Activated CD4-positive, CD25-positive, alpha-beta regulatory T cell treated with anti-CD3 and anti-CD28 coated beads, Interleukin-2, amount 50 U/mL, for 24 hours (primary cell): ENCODE measurements at regions not wholly inside any gene's neighbourhood (a gene's known extent, or its start where the extent isn't known, plus 50 kb on each side); places are given as distances from the start of the nearest gene placed in this dataset.
"Not testable (repeated sequence)": the region's sequence is repeated elsewhere in the genome, so short reads cannot be mapped to it uniquely, and the experiment has no call there.

Source experiments
- ATAC-seq, 2 donors: fragments of 150-1000 bp; cut with Tn5 transposase; one replicate each; pipeline ENCODE4 v1.10.0; 2021; ENCODE audit warnings: mild to moderate bottlenecking in 1 of 2, moderate library complexity in 1 of 2

GRCh38 chr18:76602191-76602590 lies 107.1 kb upstream of the ZNF516 start:
- ATAC-seq: no peak

- ATAC-seq: not testable (repeated sequence)
Observed at GRCh38 chr18:76600076-76600475, 105.0 kb upstream of the ZNF516 start.

DNA sequence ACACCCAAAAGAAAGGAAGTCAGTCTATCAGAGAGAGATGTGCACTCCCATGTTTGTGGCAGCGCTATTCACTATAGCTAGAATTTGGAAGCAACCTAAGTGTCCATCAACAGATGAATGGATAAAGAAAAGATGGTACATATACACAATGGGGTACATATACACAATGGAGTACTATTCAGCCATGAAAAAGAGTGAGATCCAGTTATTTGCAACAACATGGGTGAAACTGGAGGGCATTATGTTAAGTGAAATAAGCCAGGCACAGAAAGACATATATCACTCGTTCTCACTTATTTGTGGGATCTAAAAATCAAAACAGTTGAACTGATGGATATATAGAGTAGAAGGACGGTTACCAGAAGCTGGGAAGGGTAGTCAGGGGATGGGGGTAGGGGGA lies 99.9 kb upstream of the ZNF516 start:
- ATAC-seq: no peak

GRCh38 chr18:76593843-76594242 lies 98.8 kb upstream of the ZNF516 start:
- ATAC-seq: no peak

DNA sequence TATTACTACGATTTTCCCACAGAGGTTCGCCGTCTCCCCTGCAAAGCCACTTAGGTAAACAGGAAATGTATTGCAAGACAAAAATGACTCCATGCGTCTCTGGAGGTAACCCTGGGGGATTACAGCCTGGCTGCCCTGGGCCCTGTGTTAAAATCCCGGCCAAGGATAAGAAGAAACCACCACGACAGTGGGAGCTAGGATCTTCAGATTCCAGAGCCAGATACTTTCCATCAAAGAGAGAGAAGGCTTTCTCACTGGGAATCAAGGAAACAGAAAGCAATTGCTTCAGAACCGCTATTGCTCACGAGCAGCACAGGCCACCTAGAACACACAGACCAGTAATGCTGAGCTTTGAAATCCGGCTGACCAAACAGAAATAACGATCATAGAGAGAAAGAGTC lies 97.9 kb upstream of the ZNF516 start:
- ATAC-seq: no peak

DNA sequence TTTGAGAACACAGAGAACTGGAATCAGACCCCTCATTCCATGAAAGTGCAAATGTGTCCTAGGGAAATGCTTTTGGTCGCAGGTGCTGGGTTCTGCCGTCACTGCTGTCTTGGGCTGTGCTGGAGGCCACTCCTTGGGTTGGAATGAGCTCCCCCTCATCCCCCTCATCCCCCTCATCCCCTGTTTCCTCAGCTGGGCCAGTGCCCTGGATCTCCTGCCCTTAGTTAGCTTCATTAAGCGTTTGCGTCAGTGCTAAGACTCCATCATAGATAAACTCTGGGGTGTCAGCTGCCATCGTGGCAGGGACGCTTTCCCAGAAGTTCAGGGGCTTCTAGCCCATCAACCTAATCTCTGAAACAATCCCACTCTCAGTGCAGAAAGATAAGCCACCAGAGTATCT lies 97.1 kb upstream of the ZNF516 start:
- ATAC-seq: no peak

DNA sequence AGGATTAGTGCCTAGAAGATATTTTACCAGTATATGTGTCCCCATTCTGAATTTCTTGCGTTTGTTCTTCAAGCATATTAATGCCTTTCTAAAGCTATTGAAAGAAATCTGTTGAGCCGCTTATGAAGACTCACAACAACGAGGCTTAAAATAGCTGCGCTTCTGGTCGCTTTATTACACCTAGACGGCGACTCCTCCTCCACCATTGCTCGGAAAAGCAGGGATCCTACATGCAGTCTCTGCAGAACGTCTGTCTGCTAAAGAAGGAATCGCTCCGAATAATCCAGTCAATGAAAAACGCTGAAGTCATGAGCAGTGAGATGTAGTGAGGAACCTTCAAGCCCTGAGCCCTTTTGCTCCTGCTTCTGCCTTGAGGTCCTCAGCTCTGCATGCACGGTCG lies 94.8 kb upstream of the ZNF516 start:
- no peak for ATAC-seq

DNA sequence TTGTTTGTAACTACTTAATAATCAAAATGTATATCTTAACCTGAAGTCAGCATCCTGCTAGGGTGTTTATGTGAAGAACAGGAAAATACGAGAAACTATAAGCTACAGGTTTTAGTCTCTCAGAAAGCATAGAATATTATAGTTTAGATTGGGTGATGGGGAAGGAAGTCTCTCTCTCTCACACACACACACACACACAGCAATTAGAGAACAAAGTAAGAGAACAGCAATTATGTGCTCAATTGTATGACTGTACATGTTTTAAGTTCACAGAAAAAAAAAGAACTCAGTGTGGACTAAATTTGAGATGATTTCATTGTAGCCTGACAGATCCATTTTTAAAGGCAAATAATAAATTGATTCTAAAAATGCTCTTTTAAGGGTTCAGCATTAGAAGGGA lies 94.3 kb upstream of the ZNF516 start:
- ATAC-seq: no peak

DNA sequence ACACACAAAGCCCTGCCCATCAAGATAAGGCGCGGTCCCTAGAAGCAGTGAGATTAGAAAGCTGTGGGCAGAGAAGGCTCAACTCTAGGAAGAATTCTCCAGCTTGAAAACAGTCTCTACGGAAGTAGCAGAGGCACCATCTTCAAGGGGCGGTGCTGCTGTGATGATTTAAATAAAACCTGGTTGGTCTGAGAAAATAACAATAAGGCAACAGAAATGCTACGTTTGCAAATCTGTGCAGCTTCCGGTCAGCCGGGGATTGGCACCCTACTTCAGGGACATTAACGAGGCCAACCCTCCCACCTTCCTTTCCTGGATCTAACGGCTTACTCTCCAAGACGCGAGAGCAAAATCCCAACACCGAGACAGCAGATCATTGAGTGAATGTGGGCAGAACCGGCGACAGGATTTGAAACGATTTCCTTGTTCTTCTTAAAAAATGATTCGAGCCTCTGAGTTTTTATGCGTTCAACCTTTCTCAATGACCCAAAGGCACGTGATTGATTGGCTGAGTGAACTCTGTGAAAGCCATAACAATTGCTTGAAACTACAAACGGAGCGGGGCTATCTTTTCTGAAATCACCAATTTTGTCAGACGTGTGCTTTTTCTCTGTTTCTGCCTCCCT lies 93.7 kb upstream of the ZNF516 start:
- no peak for ATAC-seq

DNA sequence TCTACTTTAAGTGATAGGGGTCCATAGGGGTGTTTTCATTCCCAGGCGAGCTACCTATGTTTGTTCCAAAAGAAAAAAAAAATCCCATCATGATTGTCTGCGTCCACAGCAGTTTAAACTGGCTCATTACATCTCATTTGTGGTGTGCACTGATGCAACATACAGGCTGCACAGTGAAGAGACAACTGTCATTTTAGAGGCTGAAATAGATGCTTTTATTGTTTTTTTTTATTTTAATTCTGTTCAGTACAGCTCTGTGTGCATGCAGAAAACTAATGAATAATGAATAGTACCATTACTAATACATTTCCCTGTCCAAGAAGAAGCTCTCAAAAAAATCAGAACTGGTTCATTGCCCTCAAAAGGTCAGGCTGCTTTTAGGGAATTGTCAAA lies 92.8 kb upstream of the ZNF516 start:
- no peak for ATAC-seq

DNA sequence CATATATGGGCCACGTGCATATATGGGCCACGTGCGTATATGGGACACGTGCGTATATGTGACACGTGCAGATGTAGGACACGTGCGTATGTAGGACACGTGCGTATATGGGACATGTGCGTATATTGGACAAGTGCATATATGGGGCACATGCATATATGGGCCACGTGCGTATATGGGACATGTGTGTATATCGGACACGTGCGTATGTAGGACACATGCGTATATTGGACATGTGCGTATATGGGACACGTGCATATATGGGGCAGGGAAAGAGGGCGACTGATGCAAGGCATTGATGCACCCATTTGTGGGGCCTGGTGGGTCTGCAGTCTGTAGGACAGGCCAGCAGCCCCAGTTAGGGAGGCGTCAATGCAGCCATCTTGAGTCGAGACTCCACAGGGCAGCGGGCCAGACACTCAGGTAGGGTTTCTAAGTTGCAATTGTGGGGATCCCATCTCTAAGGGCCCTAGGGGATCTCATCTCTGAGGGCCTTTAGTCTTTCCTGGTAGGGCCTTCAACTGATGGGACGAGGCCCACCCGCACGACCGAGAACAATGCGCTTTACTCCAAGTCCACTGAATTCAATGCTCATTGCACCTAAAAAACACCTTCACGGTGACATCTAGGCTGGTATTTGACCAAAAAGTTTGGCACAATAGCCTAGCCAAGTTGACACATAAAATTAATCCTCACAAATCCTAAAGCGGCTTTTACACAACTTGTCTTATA lies 92.3 kb upstream of the ZNF516 start:
- ATAC-seq: no peak

DNA sequence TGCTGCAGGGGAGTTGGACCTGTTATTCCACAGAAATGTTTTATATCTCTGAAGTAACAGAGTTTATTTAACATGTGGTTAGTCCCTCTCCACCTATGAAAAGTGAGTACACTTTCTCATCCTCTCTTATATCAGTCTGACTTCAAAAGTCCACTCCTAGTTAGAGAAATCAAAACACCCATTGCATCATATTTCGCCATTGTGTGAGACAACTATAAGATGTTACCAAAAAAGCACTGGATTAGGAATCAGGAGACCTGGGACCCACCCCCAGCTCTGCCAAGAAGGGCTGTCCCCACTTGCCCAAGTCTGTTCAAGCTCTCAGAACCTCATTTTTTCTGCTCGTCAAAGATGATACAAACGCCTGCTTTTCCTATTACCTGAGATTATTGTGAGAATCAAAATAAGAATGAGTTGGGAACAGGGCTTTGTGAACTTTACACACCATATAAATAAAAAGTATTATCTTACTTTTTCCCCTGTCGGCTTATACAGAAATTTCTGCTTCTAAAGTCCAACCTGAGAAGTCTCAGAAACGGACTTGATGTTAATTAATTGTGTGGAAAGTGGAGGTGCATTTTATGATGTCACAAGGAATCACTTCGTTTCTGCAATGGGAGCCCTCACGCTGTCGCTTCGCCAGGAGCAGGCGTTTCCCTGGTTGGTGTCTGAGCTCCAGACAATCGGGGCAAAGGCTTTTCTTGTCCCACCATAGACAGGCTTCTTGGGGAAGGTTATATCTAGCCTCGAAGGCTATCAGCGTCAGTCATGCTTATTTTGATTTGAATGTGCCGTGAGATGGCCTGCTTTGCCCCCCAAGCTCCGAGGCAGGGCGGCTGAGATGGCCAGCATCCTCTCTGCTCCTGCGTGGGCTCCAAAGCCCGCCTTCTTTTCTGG lies 89.6 kb upstream of the ZNF516 start:
- no peak for ATAC-seq

GRCh38 chr18:76581261-76581660 lies 86.2 kb upstream of the ZNF516 start:
- no peak for ATAC-seq

- no peak for ATAC-seq
Observed at GRCh38 chr18:76580288-76580962, 85.4 kb upstream of the ZNF516 start.

DNA sequence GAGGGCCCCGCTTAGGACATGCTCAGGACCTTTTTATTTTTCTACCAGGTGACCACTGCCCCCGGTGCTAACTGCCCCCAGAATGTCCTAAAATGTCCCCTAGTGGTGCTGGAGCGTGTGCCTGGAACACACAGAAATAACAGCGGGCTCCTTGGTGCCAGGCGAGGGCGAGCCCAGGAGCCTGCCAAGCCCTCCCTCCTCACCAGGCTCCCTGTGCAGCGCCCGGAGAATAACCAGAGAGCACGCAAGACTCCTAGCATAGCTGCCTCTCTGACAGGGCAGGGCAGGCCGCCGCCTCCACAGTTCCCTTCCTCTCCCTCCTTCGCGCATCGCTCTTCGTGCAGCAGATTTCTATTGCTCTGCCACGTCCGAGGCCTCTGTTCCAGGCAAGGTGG lies 84.3 kb upstream of the ZNF516 start:
- no peak for ATAC-seq

DNA sequence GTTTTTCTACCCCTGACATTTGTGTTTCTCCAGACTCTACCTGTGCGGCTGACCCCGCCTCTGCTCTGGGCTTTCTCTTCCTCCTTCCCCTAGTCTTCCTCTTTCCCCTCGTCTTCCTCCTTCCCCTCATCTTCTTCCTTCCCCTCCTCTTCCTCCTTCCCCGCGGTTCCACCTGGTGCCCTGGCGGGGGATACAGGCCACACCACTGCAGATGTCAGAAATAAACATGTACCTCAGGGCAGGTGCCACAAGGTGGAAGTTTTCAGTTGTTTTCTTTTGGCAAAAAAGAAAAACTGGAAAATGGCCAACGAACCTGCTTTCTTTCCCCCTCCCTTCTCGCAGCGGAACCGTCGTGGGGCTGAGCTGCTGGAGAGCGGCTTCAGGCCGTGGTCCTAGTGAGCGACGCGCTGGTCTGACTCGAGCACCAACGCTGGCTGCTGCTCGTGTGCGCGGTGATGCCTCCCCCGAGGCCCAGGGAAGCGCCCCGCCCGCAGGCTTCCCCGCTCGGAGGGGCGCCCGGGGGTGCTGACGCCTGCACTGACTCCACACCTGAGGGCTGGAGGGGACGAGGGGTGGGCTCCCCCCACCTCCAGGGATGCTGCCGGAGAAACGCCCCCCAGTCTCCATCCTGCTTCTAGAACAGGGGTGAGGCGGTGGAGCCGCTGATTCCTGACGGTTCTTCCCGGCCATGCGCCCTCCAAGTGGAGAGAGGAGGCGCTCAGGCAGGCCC lies 83.7 kb upstream of the ZNF516 start:
- no peak for ATAC-seq

DNA sequence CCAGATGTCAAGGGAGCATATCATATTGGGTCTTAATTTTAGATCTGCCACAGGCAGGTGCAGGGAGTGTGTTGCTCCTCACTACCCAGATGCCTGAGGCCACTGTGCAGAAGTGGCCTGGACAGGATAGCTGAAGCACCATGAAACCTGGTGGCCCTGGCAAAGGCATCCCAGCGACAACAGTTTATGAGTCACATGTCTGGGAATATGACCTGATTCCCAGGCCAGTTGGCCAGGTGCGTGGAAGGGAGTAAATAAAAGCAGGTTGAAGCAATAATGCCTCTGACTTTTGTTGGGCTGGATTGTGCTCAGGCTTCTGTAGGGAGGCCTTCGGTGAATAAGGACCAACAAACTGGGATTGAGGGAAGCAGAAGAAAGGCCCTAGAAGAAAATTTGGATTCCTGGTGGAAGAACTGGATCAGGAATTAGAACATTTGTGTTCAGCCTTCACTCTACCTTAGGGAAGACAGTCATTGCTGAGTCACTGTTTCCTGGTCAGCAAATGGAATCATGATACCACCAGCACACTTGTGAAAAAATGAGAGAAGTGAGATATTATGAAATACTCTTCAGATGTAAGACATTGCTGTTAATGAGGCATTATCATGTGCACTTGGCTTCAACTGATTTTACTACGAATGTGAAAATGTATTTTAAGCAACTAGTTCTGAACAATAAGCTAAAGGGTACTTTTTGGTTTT lies 78.4 kb upstream of the ZNF516 start:
- no peak for ATAC-seq

- no peak for ATAC-seq
Observed at GRCh38 chr18:76572518-76573247, 77.6 kb upstream of the ZNF516 start.

DNA sequence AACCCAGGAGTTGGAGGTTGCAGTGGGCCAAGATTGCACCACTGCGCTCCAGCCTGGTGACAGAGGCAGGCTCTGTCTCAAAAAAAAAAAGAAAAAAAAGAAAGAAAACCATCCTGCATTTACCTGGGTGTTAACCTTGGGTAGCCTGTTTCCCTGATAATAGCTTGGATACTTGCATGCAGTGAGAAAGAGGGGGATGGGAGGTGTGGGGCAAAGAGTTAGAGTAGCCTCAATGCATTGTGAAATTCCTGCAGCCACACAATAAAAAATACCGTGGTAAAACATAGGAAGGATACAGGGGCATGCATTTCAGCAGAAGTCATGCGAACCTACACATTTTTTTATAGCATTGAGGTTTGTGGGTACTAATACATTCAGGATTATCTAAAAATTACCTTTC lies 76.6 kb upstream of the ZNF516 start:
- ATAC-seq: no peak

DNA sequence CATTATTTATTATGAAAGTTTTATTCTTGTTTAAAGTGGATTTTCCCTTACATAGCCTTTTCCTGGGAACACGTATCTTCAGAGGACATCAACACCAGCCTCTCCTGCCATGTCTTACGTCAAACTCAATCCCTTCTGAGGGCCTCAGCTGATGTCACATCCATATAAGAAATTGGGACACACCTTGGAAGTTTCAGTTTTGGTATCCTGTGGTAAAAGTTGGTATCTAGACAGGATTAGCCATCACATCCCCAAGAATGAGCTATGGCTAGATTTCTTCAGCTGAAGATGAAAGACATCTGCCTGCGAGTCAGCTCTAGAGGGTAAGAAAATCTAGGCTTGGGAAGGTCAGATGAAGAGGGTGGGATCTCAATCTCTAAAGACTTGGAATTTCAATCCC lies 75.8 kb upstream of the ZNF516 start:
- ATAC-seq: no peak
